Islet of Langerhans (tissue), 1 donor: ENCODE measurements at regions not wholly inside any gene's neighbourhood (a gene's known extent, or its start where the extent isn't known, plus 50 kb on each side); places are given as distances from the start of the nearest gene placed in this dataset.

Source experiments
- FAIRE-seq: peaks from one replicate; lab custom pipeline; 2011; peaks lifted over from hg19 to GRCh38; lab: Jason Lieb, UNC

DNA sequence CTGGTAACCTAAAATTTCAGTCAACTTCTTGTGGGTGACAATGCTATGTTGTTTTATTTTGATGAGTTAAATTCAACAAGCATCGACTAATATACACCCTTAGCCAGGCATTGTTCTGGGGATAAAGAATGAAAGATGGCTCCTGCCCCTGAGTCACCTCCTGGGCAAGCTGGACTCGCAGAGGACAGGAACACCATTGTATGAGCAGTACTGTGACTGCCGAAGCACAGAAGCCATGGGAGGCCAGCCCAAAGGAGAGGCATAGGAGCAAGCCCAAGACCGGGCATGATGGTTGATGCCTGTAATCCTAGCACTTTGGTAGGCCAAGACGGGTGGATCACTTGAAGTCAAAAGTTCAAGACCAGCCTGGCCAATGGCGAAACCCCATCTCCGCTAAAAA is 555.2 kb downstream of the OMA1 start:
- no peak for FAIRE-seq

- FAIRE-seq, result no peak
Observed at GRCh38 chr1:57989877-57990276, 556.6 kb downstream of the OMA1 start.

DNA sequence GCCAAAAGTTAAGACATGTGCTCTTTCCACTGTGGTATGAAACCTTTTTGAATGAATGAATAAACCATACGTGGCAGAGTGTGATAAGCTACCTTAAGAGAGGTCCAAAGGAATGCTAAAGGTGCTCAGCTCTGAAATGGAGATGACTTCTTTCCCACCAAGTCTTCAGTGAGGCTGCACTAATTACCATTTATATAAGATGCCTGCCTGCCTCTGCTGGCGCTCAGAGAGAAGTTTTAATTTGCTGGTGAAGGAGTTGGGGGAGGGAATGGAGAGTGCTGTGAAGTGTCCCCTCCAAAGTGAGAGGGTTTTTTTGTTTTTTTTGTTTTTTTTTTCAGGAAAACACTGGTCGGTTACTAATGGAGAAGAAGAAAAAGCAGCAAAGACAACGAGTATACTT is 559.0 kb downstream of the OMA1 start:
- no peak for FAIRE-seq

DNA sequence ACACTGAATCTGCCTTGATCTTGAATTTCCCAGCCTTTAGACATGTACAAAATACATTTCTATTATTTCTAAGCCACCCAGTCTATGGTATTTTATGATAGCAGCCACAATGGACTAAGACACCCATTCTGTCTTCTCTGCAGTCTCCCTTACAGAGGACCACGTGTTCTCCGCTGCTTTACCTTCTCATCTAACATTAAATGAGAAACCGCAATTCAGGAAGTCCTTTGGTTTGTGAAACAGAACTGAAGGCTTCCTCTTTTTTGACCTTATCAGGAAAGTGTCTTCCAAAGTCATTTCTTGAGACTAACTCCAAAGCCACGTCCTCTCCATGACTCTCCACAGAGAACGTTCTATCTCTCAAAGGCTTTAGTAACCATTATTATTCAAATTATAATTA is 560.1 kb downstream of the OMA1 start:
- no peak for FAIRE-seq

DNA sequence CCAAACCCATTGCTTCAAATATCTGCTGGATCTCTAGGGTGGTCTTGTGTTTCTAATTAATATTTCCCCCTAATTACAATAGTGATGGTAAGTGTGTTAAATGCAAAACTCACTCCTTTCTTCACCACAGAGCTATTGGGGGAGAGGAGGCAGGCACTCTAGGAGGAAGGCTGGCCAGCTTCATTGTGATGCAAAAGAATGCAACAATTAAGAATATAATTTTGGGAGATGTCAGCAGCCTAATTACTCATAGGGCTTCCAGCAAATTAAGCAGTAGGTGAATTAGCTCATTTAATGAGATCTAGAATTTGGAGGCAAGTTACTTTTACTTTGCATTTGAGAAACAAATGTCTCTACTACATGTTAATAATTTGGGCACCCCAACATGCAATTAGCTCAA is 560.4 kb upstream of the DAB1 start:
- no peak for FAIRE-seq

DNA sequence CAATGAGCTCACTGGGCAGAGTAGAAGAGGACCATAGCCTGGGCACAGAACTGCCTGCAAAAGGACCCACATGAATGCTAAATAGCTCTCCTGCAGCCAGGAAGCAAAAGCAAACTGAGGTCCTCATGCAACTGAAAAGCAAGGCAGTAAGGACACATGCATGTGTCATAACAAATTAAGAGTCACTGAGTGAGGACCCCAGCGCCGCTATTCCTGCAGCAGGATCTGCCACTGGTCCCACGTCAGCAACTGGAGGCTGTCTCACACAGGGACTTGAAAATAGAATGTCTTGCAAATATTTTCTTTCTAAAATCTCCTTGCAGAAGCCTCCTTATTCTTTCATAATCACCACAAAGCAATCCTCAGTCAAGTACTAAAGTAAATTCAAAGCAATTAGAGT is 559.6 kb upstream of the DAB1 start:
- FAIRE-seq, result no peak

- FAIRE-seq, result no peak
Observed at GRCh38 chr1:57982852-57983251, 559.0 kb upstream of the DAB1 start.

- peak; percentile 38 for FAIRE-seq
Observed at GRCh38 chr1:57976216-57976615, 552.4 kb upstream of the DAB1 start.

GRCh38 chr1:57968321-57968720 is 544.5 kb upstream of the DAB1 start:
- no peak for FAIRE-seq

DNA sequence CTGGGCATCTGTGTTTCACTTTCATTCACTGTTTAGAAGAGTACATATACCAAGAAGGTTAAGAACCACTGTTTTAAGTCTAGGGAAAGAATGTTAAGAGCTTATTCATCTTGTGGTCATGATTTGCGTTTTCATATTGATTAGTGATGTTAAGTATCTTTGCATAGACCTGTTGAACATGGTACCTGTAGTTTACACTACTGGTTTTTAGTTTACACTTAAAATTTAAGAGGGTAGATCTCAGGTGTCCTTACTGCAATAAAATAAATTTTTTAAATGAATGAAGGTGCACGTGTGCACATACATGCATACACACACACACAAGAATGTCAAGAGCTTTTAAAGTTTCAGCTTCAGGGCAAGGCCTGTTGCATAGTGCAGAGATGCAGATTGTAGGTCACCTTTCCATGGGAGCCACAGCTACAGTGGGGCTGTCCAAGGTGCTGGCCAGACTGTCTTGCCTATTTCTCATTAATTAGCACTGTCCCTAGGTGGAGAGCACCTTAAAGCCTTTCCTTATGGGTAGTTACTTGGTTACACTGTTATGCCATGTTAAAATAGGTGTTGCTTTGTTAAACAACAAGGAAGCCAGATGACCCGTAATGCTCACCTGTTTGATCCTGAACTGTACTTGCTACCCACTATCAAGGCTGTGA is 543.0 kb upstream of the DAB1 start:
- FAIRE-seq, result no peak

GRCh38 chr1:57966340-57966739 is 542.5 kb upstream of the DAB1 start:
- no peak for FAIRE-seq

DNA sequence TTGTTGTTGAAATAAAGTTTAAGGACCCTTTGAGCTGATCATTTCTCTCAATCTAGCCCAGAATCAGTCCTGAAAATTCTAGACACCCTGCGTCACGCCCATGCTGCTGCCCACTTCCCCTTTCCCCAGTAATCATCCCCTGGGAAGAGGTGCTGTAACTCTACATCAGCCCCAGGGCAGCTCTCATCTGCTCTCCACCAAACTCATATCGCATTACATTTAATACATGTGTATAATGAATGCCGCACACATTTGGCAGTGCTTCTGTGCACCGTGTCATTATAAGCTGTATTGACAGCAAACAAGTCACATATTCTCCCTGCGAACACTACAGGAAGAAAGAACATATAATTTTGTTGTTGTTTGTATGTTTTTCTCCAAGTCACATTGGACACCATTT is 539.7 kb upstream of the DAB1 start:
- FAIRE-seq, result no peak

- FAIRE-seq, result no peak
Observed at GRCh38 chr1:57959531-57960241, 535.8 kb upstream of the DAB1 start.

DNA sequence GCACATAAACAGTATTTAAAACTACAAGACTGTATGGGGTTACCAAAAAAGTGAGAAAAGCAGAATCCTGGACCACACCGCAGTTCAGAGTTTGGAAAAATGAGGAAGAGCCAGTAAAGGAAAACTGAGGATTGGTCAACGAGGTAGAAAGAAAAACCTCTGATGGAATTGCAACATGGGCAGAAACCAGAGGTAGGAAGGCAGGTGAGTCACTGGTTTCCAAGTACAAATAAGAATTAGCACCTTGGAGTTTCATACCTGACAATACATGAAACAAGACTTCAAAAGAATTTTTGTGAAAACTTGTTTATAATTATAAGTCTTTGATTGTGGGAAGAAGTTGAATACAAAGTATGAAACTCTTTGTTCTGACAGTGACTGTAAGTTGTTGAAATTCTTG is 533.7 kb upstream of the DAB1 start:
- FAIRE-seq, result no peak

DNA sequence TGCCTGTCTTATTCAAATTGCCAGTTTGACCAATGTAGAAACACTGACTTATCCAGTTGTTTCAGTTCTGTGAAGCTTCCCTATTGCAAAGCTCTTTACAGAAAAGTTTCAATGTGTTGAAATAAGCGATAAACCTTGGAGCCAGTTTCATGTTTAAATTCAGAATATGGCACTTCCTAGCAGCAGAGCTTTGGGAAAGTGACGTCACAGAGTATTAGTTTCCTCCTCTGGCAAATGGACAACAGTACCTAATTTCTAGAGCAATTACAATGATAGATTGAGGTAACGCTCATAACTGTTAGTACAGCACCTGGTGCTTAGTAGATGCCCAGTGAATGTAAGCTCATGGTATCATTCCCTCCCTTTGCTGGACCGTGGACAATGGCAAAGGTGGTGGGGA is 527.5 kb upstream of the DAB1 start:
- no peak for FAIRE-seq

- FAIRE-seq, result no peak
Observed at GRCh38 chr1:57949168-57949567, 525.3 kb upstream of the DAB1 start.

DNA sequence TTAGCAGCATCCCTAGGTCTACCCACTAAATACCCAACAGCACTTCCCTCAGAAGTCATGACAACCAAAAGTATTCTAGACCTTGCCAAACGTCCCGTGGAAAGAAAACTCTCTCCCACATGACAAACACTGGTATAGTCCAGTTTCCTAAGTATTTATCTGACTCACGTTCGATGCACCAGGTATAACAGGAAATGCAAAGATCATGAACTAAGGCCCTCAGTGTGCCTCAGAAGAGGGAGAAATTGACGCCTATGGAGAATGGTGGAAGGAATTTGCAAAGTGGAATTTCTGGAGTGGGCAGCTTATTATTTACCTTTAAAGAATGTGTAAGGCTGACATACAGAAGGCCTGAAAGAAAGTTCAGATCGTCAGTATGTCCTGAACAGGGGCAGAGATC is 523.6 kb upstream of the DAB1 start:
- no peak for FAIRE-seq

GRCh38 chr1:57945045-57945444 is 521.2 kb upstream of the DAB1 start:
- FAIRE-seq, result no peak

DNA sequence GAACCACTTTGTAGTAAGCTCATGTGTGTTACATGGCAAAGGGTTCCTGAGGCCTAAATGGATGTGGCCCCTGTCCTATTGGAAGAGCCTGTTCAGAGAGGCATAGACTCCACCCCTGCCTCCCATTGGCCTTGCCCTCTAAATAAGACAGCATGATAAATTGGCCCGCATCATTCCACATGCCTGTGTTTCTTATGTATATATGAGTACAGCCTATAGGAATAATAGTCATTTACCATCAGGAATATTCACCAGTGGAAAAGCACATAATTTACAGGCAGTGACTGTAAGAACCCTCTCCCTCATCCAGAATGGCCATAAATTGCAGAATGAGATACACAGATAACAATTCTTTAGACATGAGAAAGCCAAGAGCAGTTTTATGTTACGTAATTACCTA is 519.5 kb upstream of the DAB1 start:
- FAIRE-seq, result no peak

DNA sequence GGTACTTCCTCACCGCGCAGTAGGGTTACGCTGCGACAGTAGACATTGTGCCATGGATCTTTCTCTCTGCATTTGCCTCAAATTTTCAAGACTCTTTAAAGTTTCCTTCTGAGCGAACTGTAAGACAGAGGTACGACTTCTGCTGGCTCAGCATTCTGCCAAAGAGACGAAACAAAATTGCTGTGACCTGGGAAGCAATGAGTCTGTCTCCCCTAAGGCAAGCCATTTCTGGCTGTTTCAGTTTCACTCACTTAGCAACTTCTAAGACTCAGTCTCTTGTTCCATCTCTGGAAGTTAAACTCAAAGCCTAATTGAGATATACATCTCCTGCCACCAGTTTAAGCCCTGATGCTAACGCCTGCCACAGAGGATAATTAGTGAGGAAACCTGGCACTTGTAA is 510.9 kb upstream of the DAB1 start:
- no peak for FAIRE-seq

DNA sequence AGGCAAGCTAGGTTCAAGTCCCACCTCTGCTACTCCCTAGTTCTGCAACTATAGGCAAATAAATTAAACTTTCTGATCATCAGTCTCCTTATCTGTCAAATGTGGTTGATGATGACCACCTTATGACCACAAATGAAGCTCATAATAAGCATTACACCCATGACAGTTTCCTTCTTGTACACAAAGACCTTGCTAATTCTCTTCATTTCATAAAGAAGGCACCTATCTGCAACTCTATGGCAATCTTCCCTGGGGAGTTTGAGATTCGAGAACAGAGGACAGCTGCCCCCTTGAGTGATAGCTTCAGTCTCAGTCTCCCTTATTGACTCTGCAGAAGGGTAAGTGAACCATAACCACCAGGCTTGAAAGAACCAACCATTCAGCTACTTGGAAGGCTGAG is 503.1 kb upstream of the DAB1 start:
- FAIRE-seq, result no peak

- no peak for FAIRE-seq
Observed at GRCh38 chr1:57926025-57926552, 502.2 kb upstream of the DAB1 start.

GRCh38 chr1:57925226-57925625 is 501.4 kb upstream of the DAB1 start:
- no peak for FAIRE-seq

GRCh38 chr1:57922130-57922529 is 498.3 kb upstream of the DAB1 start:
- FAIRE-seq, result no peak
